B cell (primary cell): ENCODE measurements at regions not wholly inside any gene's neighbourhood (a gene's known extent, or its start where the extent isn't known, plus 50 kb on each side); places are given as distances from the start of the nearest gene placed in this dataset.

ENCODE experiments used
- ATAC-seq: fragments of 200-7000 bp; cut with Tn5 transposase; one replicate; pipeline ENCODE4 v1.10.0; 2021; ENCODE audit warnings: low read depth, mild to moderate bottlenecking, moderate number of reproducible peaks, moderate library complexity
- CTCF ChIA-PET: fragments of 350-600 bp; sonication (Branson Sonifier 250); formaldehyde crosslinking; loops from one replicate; lab custom pipeline; 2021; ENCODE audit warnings: antibody characterized with exemption, inconsistent platforms; lab: Charles Lee
- POLR2A ChIA-PET: fragments of 350-600 bp; sonication (Branson Sonifier 250); formaldehyde crosslinking; loops from one replicate; lab custom pipeline; 2021; ENCODE audit warnings: antibody characterized with exemption; lab: Charles Lee
- DNase-seq: peaks from one replicate; pipeline ENCODE4 v3.0.0; 2013
- H2AFZ ChIP-seq: 2 replicates; pipeline ENCODE4 v1.6.1; 2012; ENCODE audit warnings: mild to moderate bottlenecking, low read depth, low read length; ENCODE audit not compliant: insufficient read depth, poor library complexity, severe bottlenecking
- H3K27ac ChIP-seq, 2 donors: 1 replicate in 1 of 2; 2 replicates in 1 of 2; pipeline ENCODE4 v1.5.1; 2012 to 2013; ENCODE audit warnings: low read length in 2 of 2, mild to moderate bottlenecking in 2 of 2, moderate library complexity in 1 of 2
- H3K27me3 ChIP-seq, 4 experiments: fragments of 200-600 bp in 1 of 4; sonication (generic) in 1 of 4; replicated peaks in 1 of 4; 1 replicate in 2 of 4; 2 replicates in 2 of 4; pipeline versions ENCODE4 v1.6.1 to v1.7.0; 2013 to 2016; ENCODE audit warnings: low read length in 3 of 4, mild to moderate bottlenecking in 2 of 4, mixed read lengths in 1 of 4, moderate library complexity in 1 of 4; ENCODE audit not compliant: insufficient read depth in 4 of 4, control insufficient read depth in 3 of 4; ENCODE audit errors: control extremely low read depth in 1 of 4
- H3K36me3 ChIP-seq, 2 experiments: replicated peaks in 1 of 2; 1 replicate in 1 of 2; 2 replicates in 1 of 2; pipeline versions ENCODE4 v1.6.1 to v1.7.1; 2013; ENCODE audit warnings: low read length in 1 of 2; ENCODE audit not compliant: insufficient read depth in 2 of 2, control insufficient read depth in 1 of 2; ENCODE audit errors: control extremely low read depth in 1 of 2, extremely low read depth in 1 of 2
- H3K4me1 ChIP-seq, 2 donors: fragments of 200-600 bp in 1 of 2; sonication (generic) in 1 of 2; 1 replicate in 1 of 2; 2 replicates in 1 of 2; pipeline versions ENCODE4 v1.5.1 to v1.6.1; 2013 to 2017; ENCODE audit warnings: low read length in 2 of 2; ENCODE audit not compliant: control insufficient read depth in 2 of 2, insufficient read depth in 2 of 2
- H3K4me2 ChIP-seq: replicated peaks from 2 replicates; pipeline ENCODE3; 2012; ENCODE audit warnings: mild to moderate bottlenecking, low read depth, low read length; ENCODE audit not compliant: poor library complexity, severe bottlenecking
- H3K4me3 ChIP-seq, 5 experiments: fragments of 200-600 bp in 1 of 5; sonication (generic) in 1 of 5; 1 replicate in 3 of 5; 2 replicates in 2 of 5; pipeline versions ENCODE4 v1.5.1 to v1.7.0; 2011 to 2016; ENCODE audit warnings: low read length in 4 of 5, mild to moderate bottlenecking in 4 of 5, low read depth in 2 of 5, control low read depth in 1 of 5, moderate library complexity in 1 of 5; ENCODE audit not compliant: insufficient read depth in 1 of 5; ENCODE audit errors: control extremely low read depth in 1 of 5, extremely low read depth in 1 of 5
- H3K79me2 ChIP-seq: fragments of 200-600 bp; sonication (generic); one replicate; pipeline ENCODE4 v1.6.0; 2016; ENCODE audit warnings: low read length; ENCODE audit not compliant: control insufficient read depth, insufficient read depth
- H3K9ac ChIP-seq: fragments of 200-600 bp; sonication (generic); 2 replicates; pipeline ENCODE4 v1.6.1; 2017; ENCODE audit warnings: mild to moderate bottlenecking, low read length, moderate library complexity
- H3K9me3 ChIP-seq, 3 donors: one replicate each; pipeline versions ENCODE4 v1.6.1 to v1.7.1; 2013; ENCODE audit warnings: low read length in 2 of 3; ENCODE audit not compliant: control insufficient read depth in 2 of 3, insufficient read depth in 1 of 3; ENCODE audit errors: control extremely low read depth in 1 of 3
- H4K20me1 ChIP-seq: 2 replicates; pipeline ENCODE4 v1.6.0; 2012; ENCODE audit warnings: mild to moderate bottlenecking, low read length; ENCODE audit not compliant: insufficient read depth, control insufficient read depth, poor library complexity, severe bottlenecking
- H3K27ac Mint-ChIP-seq: one replicate; pipeline ENCODE4 v1.8.0; 2021; ENCODE audit warnings: mixed read lengths
- H3K27me3 Mint-ChIP-seq: one replicate; pipeline ENCODE4 v1.8.0; 2021; ENCODE audit warnings: mixed read lengths
- H3K4me1 Mint-ChIP-seq: one replicate; pipeline ENCODE4 v1.8.0; 2021; ENCODE audit warnings: mixed read lengths
- H3K4me3 Mint-ChIP-seq: one replicate; pipeline ENCODE4 v1.8.0; 2021; ENCODE audit warnings: mixed read lengths
- H3K9me3 Mint-ChIP-seq: one replicate; pipeline ENCODE4 v1.8.0; 2022; ENCODE audit warnings: mixed read lengths; ENCODE audit not compliant: insufficient read depth
- CTCF ChIP-seq: fragments of 200-600 bp; IDR thresholded peaks from one replicate; pipeline ENCODE4 v1.8.0; 2022; ENCODE audit warnings: antibody characterized with exemption, mild to moderate bottlenecking
- EZH2 ChIP-seq: IDR thresholded peaks from 2 replicates; pipeline ENCODE4 v1.6.1; 2012; ENCODE audit warnings: borderline replicate concordance, low read depth, mild to moderate bottlenecking, moderate library complexity, low read length; ENCODE audit not compliant: insufficient read depth, poor library complexity, severe bottlenecking
- WGBS: methylation state at CpG from one replicate; pipeline ENCODE4 v1.1.5; 2013; ENCODE audit warnings: missing lambda C conversion rate; ENCODE audit not compliant: insufficient coverage; 5-methylcytosine and 5-hydroxymethylcytosine counted together
- intact Hi-C: fragments of 100-400 bp; cut with micrococcal nuclease; formaldehyde crosslinking; loops from one replicate; pipeline ENCODE4 v1.10.0; 2022

GRCh38 chr1:194495434-194495833 is 1309.0 kb upstream of the B3GALT2 start:
- Mint-ChIP-seq H3K27me3 (no peaks in the 10 kb centered on the region), H3K9me3 (no peaks in the 10 kb centered on the region), H3K4me1 (peaks cover 2% of the 10 kb centered on the region), H3K27ac (no peak overlapping the region), H3K4me3 (no peak overlapping the region)
- POLR2A ChIA-PET, result no interaction called here
- intact Hi-C loops, result no loop called here
- TF ChIP-seq CTCF (no peak), EZH2 (no peak)
- Histone ChIP-seq H4K20me1 (no peaks in the 10 kb centered on the region), H3K9me3 (peaks cover 0 to 5% (median 0%) of the 10 kb centered on the region in 3 donors), H3K27ac (no peak overlapping the region), H3K36me3 (no peaks in the 10 kb centered on the region), H3K9ac (no peak overlapping the region), H3K4me2 (no peak overlapping the region), H3K79me2 (no peaks in the 10 kb centered on the region), H3K4me3 (no peak overlapping the region), H3K27me3 (no peaks in the 10 kb centered on the region), H3K4me1 (no peaks in the 10 kb centered on the region), H2AFZ (no peak overlapping the region)
- ATAC-seq (no peak), DNase-seq (no peak)
- WGBS, result 67% methylated on average over 1 of the region's 1 CpG
- CTCF ChIA-PET, result no interaction called here

DNA sequence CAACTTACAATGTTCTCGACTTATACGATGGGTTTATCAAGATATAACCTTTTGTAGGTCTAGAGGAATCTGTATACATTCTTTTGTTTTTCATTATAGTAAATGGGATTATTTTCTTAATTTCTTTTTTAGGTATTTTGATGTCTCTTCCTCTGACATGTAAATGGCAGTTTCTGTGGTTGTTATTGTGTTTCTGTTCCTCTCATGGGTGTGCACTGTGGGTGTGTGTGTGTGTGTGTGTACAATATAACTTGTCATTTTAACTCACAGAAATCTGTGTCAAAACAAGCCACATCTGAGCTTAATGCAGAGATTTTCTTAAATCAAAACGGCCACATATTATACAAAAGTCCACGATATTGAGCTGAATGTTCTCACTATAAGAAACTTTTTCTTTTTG is 1300.8 kb upstream of the B3GALT2 start:
- CTCF ChIA-PET, result no interaction called here
- ATAC-seq (no peak), DNase-seq (no peak)
- Histone ChIP-seq H3K4me2 (no peak overlapping the region), H3K27ac (no peak overlapping the region), H3K27me3 (no peaks in the 10 kb centered on the region), H3K9me3 (peaks cover 0 to 3% (median 0%) of the 10 kb centered on the region in 3 donors), H3K36me3 (no peaks in the 10 kb centered on the region), H3K4me1 (no peaks in the 10 kb centered on the region), H3K4me3 (no peak overlapping the region), H2AFZ (no peak overlapping the region), H3K9ac (no peak overlapping the region), H4K20me1 (no peaks in the 10 kb centered on the region), H3K79me2 (no peaks in the 10 kb centered on the region)
- intact Hi-C loops, result no loop called here
- no peak for TF ChIP-seq EZH2
- no peak for TF ChIP-seq CTCF
- Mint-ChIP-seq H3K4me1 (no peaks in the 10 kb centered on the region), H3K27me3 (no peaks in the 10 kb centered on the region), H3K27ac (no peak overlapping the region), H3K9me3 (no peaks in the 10 kb centered on the region), H3K4me3 (no peak overlapping the region)
- WGBS, result no CpG with 5 or more reads among the region's 4 CpGs
- POLR2A ChIA-PET, result no interaction called here
